ENCODE measurements at regions not wholly inside any gene's neighbourhood (a gene's known extent, or its start where the extent isn't known, plus 50 kb on each side); places are given as distances from the start of the nearest gene placed in this dataset.
"Not testable (repeated sequence)": the region's sequence is repeated elsewhere in the genome, so short reads cannot be mapped to it uniquely, and the experiment has no call there.

DNA sequence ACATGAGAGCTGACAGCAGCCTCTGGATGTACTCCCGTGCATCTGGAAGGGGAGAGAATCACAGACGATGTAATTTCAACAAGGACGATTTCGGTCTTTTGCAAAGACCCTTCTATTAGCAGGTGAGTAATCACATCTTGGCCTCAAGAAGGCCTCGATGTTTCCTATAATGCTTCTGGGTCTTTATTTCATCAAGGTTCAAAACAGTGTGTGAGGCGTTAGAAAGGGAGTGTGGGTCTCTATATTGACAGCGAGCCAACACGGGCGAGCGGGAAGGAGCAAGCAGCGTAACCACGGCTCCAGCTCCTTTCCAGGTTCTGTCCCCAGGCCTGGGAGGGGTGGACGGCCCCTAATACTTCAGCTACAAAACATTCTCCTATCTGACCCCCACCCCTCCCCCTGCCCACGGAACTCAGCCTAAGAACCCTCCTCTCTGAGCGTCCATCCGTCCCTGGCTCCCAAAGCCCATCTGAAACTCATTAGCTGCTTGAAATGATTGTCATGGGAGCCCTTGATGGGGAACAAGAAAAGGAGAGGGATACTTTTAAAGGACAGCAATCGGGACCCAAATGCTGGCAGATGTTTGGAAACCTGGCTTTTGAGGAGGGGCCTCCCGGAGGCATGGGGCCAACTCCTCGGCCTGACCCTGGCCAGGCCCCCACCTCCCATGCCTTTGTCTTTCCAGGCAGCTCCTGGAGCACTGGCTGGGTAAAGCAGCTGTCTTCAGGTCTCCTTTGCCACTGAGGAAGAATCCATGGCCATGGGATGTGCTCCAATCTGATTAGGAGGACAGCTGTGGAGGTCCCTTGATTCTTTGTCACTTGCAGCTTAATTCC is 250.8 kb downstream of the FOXD2 start:
- no peak for DNase-seq

DNA sequence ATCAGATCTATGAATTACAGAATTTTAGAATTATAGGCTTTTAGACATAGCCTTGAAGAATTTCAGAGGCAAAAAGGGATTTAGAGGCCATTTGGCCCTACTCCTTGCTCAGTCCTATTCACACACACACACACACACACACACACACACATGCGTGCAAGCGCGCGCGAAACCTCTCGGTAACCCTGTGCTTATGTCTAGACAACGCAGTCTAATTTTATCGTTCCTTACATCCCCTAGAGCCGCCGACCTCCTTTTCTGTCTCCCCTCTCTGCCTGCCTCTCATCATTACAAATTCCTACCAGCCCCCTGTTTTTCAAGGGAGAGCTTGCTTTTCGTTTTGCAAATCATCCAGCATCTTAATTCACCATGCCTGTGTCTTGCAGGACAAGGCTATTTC is 252.1 kb downstream of the FOXD2 start:
- no peak for DNase-seq

GRCh38 chr1:47690341-47691250 is 252.8 kb downstream of the FOXD2 start:
- DNase-seq, result no peak

- DNase-seq, result not testable (repeated sequence)
Observed at GRCh38 chr1:47691293-47691692, 253.4 kb downstream of the FOXD2 start.

DNA sequence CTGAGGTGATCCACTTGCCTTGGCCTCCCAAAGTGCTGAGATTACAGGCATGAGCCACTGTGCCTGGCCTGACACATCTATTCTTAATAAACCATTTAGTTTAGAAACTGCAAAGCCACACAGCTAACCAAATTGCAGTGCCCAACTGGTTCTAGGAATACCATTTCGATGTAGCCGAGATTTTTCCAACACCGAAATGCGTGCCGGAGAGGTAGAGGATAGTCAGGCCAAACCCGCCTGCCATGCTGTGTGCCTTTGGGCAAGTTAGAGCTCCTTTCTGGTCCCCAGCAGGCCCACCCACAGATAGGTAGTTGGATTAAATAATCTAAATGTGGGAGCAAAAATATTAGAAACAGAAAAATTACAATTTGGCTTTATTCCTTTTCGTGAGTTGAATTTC is 254.4 kb downstream of the FOXD2 start:
- DNase-seq, result no peak

DNA sequence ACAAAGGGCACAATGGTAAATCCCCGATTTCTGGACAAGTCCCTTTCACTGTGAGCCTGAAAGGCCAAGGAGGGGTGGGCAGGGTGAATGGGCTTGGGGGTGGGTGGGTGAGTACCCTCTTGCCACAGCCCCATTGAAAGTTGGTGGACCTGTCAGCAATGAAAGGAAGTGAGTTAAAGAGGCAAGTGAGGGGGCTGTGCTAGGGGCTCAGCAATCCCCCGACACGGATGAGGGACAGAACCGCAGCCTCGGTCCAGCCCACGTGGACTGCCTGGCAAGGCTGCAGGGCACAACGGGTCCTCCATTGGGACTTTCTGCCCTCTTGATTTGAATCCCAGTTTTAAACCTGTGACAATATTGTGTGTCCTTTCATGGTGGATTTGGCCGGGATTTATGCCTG is 255.3 kb downstream of the FOXD2 start:
- no peak for DNase-seq

DNA sequence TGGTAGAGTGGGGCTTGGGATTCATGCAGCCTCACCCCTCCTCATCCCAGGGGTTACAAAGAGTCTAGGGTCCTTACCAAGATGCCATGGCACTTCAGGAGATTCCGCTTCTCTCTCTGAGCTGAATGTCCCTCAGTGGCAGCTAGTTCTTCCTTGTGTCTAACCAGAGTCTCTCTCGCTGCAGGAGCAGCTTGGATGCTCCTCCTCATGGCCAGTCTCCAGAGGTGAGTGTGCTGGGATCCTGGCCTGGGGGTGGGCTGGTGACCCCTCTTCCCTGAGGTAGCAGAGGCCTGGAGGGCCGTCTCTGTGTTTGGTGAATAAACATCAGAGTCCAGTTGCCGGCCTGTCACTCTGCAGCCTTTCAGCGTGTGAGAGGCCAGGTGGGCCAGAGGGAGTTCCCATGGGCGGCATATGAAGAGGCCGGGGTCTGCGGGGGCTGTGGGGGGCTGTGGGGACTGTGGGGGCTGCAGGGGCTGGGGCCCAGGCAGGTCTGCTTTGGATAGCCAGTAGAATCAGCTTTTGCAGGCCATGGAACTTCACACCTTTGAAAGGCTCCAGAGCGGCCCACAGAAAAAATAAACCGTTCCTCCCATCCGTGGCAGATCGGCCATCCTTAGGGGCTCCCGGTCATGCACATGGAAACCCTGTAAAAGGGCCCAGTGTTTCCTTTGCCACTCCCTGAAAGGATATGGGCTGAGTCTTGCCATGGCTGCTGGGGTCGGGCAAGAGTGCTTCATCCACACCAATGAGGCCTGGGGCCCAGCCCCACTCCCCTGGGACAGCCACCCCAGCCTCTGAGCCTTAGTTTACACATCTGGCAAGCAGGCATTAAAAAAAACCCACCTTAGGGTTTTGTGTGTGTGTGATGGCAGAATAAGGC is 256.4 kb downstream of the FOXD2 start:
- no peak for DNase-seq

DNA sequence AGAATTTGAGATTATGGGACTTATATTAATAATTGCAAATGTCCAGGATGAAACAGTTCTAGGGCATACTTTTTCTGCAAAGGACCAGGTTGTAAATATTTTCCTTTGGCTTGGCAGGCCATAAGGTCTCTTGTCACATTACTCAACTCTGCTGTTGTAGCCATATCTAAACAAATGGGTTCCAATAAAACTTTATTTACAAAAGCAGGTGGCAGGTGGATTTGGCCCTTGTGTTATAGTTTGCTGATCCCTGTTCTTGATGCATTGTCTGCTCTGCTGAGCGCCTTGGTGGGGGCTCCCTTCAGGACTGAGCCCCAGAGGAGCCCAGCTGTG is 258.5 kb downstream of the FOXD2 start:
- DNase-seq, result no peak

- DNase-seq, result peak; percentile 67
Observed at GRCh38 chr1:47696737-47697441, 259.0 kb downstream of the FOXD2 start.

DNA sequence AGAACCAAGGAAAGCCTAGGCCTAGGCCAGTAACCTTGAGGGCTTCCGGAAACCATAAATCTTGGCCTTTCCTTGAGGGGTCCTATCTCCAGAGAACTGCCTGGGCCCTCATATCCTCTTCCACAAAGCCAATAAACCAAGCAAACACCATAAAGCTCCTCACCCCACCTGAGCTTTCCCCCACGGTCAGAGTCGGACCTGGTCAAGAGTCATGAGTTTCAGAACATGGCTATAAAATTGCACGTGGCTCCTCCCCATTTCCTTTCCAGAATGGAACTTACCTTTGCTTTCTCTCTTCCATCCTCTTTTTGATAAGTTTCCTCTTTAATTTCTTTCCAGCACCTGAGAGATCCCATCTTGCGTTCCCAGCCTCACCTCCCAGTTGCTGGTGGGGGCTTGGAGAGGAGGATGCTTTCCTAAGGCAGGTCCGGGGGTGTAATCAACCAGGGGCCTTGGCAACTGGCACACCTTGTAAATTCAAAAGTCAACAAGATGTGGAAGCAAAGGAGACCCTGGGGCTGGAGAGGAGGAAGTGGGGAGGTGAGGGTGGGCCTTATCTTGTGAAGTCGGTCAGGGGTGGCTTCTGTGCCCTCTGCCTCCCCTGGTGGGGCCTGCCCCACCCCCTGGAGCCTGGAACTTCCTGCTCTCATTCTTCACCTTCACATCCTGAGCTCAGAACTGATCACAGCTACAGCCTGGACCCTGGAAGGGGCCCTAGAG is 259.9 kb downstream of the FOXD2 start:
- DNase-seq, result no peak

DNA sequence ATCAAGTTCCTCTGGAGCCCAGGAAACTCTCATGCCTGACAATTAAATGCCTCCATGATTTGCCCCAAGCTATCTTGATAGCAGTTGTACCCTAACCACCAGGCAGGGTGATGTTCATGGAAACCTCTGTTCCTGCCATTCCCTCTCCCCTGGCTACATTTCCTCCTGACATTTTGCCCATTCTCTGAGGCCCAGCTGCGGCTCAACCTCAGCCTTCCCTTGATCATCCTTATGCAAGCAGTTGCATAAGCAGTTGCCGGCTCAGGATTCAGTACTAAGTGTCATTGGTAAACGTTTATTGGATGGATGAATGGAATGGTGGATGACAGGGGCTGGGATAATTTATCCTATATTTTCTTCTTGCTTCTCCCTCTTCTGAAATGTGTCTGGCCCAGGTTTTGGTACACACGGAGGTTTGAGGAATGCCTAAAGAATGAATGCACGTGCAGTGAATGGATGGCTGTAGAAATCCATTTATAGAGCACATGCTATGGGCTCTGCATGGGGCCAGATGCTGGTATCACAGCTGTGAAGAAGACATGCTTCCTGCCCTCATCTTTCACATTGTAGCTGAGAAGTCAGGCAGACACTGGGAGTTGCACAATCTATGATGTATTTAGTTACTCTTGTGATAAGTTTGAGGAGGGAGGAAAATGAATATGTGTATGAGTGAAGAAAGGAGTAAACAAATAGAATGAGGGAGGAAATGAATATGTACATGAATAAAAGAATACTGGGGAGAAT is 261.8 kb downstream of the FOXD2 start:
- no peak for DNase-seq

DNA sequence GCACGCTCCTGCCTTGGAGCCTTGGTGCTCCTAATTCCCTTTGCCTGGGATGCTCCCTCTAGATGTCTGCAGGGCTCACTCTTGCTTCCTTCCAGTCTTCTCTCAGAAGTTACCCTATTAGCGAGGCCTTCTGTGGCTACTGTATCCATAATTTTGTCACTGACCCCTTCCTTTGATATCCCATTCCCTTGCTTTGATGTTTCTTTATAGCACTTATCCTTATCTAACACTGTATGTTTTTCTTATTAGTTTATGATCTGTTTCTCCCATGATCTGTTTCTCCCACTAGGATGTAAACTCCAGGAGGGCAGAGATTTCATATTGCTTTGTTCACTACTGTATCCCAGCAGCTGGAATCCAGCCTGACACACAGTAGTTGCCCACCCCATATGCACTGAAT is 263.4 kb downstream of the FOXD2 start:
- DNase-seq, result no peak

- DNase-seq, result no peak
Observed at GRCh38 chr1:47701741-47702515, 264.1 kb downstream of the FOXD2 start.

GRCh38 chr1:47703156-47703825 is 265.4 kb downstream of the FOXD2 start:
- DNase-seq, result no peak

- DNase-seq, result no peak
Observed at GRCh38 chr1:47703981-47704596, 266.2 kb downstream of the FOXD2 start.

- no peak for DNase-seq
Observed at GRCh38 chr1:47705517-47706130, 267.8 kb downstream of the FOXD2 start.

DNA sequence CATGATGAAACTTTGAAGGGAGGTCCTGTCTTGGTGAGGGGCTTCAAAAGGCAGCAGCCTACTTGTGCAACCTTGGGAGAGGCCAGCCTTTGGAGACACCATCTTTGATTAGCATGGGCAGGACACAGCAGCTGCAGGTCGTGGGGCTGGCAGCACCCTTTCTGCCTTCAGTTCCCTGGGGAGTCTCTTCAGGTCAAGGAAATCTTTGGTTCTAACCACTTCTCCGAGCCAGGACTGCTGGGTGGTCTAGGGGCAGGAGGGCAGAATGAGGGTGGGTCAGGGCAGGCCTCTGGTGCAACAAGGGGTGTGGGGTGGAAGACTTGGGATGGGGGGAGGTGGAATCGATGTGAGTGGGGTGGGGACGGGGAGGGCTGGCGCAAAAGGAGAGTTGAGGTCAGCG is 269.7 kb downstream of the FOXD2 start:
- no peak for DNase-seq

- no peak for DNase-seq
Observed at GRCh38 chr1:47708019-47708535, 270.2 kb downstream of the FOXD2 start.

DNA sequence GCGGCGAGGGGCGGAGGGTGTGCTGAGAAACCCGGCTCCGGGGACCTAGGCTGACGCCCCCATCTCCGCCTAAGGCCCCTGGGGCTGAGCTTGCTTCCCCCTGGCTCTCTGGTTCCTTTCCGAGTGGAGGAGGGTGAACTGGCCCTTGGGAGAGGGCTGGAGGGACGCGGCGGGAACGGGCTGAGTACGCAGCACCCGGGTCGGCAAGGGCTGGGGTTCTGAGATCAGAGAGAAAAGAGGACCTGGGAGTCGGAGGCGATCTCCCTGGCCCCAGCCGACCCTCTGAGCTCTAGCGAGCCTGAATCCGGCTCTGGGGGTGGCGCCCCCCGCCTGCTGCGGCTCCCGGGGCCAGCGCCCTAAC is 270.8 kb downstream of the FOXD2 start:
- DNase-seq, result no peak

Measured in NCI-H510A (cell line).